ENCODE measurements at regions not wholly inside any gene's neighbourhood (a gene's known extent, or its start where the extent isn't known, plus 50 kb on each side); places are given as distances from the start of the nearest gene placed in this dataset.

GRCh38 chr20:23240519-23240918 is 110.1 kb upstream of the NXT1 start:
- no peak for TF ChIP-seq CTCF (IDR thresholded peaks at IDR 0.05; ENCODE audit: low read depth, low read length)
- no peak for TF ChIP-seq EZH2phosphoT487 (IDR thresholded peaks at IDR 0.05; ENCODE audit: low read depth)
